HUES64 (cell line): ENCODE measurements at regions not wholly inside any gene's neighbourhood (a gene's known extent, or its start where the extent isn't known, plus 50 kb on each side); places are given as distances from the start of the nearest gene placed in this dataset.

Experiments
- H3K27ac ChIP-seq: 2 replicates; pipeline ENCODE4 v1.7.0; 2013; ENCODE audit warnings: low read depth, low read length, inconsistent platforms
- H3K27me3 ChIP-seq: 2 replicates; pipeline ENCODE4 v1.6.1; 2013; ENCODE audit warnings: mild to moderate bottlenecking, low read length; ENCODE audit not compliant: insufficient read depth
- H3K36me3 ChIP-seq: 2 replicates; pipeline ENCODE4 v1.6.1; 2013; ENCODE audit warnings: mild to moderate bottlenecking, low read length; ENCODE audit not compliant: insufficient read depth
- H3K4me1 ChIP-seq: 2 replicates; pipeline ENCODE4 v1.6.1; 2013; ENCODE audit warnings: mild to moderate bottlenecking, low read length, moderate library complexity; ENCODE audit not compliant: insufficient read depth
- H3K4me3 ChIP-seq: 2 replicates; pipeline ENCODE4 v1.5.1; 2013; ENCODE audit warnings: mild to moderate bottlenecking, low read length, moderate library complexity
- H3K9ac ChIP-seq: 2 replicates; pipeline ENCODE4 v1.6.1; 2013; ENCODE audit warnings: mild to moderate bottlenecking, low read depth, low read length
- H3K9me3 ChIP-seq: 2 replicates; pipeline ENCODE4 v1.6.1; 2013; ENCODE audit warnings: low read depth, low read length; ENCODE audit not compliant: insufficient read depth
- WGBS: fragments of 150-250, 120-280 bp; methylation state at CpG from one replicate; pipeline ENCODE4 v1.1.7; 2013; ENCODE audit warnings: missing lambda C conversion rate; 5-methylcytosine and 5-hydroxymethylcytosine counted together

DNA sequence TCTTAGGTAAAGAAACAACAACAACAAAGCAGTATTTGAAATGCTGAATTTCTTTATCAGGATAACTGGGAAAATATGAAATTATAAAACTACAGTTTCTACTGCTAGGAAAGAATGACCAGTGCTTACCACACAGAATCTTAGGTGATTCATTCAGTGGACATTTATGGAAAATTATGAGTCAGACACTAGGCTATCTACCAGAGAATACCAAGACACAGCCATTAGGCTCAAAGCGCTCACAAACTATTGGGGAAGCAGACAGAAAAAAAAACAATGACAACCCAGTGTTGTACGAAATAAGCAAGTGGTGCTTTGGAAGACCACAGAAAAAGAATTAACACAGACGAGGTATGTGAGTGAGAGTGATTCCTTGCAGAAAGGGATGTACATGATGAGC lies 1019.5 kb downstream of the PCDH9 start:
- no peaks in the 10 kb centered on the region for H3K4me1 ChIP-seq
- WGBS, result 93% methylated on average over 3 of the region's 3 CpGs
- no peaks in the 10 kb centered on the region for H3K36me3 ChIP-seq
- H3K9me3 ChIP-seq, result no peaks in the 10 kb centered on the region
- no peak overlapping the region for H3K27ac ChIP-seq
- peaks cover 15% of the 10 kb centered on the region for H3K27me3 ChIP-seq
- no peak overlapping the region for H3K4me3 ChIP-seq
- no peak overlapping the region for H3K9ac ChIP-seq

DNA sequence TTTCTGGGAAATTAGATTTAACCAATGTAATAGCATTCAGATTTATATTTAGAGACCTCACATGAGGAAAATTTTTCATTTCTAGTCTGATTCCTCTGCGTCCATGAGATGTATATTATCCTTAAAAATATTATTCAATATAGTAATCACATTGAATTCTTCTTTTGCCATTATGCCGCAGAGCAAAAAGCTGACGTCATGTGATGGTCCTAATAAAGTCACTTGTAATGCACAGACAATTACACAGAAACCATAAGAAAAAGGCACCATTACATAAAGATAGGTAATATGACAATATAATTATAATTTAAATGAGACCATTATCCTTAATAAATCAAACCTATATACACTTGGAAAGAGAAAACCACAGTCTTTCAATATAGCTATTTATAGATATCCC lies 1021.5 kb downstream of the PCDH9 start:
- H3K4me1 ChIP-seq, result no peaks in the 10 kb centered on the region
- H3K27me3 ChIP-seq, result peaks cover 7% of the 10 kb centered on the region; the same call in 1 of the 2 replicates
- H3K9ac ChIP-seq, result no peak overlapping the region
- H3K9me3 ChIP-seq, result no peaks in the 10 kb centered on the region
- 80% methylated on average over 1 of the region's 3 CpGs for WGBS
- no peaks in the 10 kb centered on the region for H3K36me3 ChIP-seq
- H3K27ac ChIP-seq, result no peak overlapping the region
- no peak overlapping the region for H3K4me3 ChIP-seq

DNA sequence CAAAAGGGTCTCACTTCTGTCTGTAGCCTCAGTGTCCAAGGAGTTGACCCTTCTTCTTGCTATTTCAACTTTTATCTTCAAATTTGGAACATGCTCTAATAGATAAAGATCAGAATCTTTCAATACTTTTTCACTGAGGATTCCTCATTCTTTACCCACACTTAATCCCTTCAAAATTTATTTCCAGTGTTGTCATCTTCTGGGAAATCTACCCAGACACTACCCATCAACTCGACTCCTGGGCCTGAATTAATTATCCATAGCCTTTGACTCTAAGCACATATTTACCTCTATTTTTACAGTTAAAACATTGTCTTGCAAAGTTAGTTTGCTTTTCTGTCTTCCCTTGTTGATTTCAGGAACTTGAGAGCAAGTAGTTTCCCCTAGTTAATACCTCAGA lies 1022.5 kb downstream of the PCDH9 start:
- Histone ChIP-seq H3K27ac (no peak overlapping the region), H3K36me3 (no peaks in the 10 kb centered on the region), H3K4me3 (no peak overlapping the region), H3K27me3 (no peaks in the 10 kb centered on the region), H3K9ac (no peak overlapping the region), H3K9me3 (no peaks in the 10 kb centered on the region), H3K4me1 (no peaks in the 10 kb centered on the region)
- WGBS, result 90% methylated on average over 1 of the region's 1 CpG

DNA sequence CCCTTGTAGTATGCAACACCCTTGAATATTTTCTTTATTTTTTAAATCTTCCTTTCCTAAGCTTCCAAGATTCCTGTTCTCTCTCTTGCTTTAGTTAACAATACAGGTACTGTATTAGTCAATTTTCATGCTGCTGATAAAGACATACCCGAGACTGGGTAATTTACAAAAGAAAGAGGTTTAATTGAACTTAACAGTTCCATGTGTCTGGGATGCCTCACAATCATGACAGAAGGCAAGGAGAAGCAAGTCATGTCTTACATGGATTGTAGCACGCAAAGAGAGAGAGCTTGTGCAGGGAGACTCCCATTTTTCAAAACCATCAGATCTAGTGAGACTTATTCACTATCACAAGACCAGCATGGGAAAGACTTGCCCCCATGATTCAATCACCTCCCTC lies 1024.3 kb downstream of the PCDH9 start:
- Histone ChIP-seq H3K27ac (no peak overlapping the region), H3K27me3 (no peaks in the 10 kb centered on the region), H3K9ac (no peak overlapping the region), H3K4me3 (no peak overlapping the region), H3K4me1 (no peaks in the 10 kb centered on the region), H3K9me3 (no peaks in the 10 kb centered on the region), H3K36me3 (no peaks in the 10 kb centered on the region)
- 91% methylated on average over 1 of the region's 2 CpGs for WGBS

DNA sequence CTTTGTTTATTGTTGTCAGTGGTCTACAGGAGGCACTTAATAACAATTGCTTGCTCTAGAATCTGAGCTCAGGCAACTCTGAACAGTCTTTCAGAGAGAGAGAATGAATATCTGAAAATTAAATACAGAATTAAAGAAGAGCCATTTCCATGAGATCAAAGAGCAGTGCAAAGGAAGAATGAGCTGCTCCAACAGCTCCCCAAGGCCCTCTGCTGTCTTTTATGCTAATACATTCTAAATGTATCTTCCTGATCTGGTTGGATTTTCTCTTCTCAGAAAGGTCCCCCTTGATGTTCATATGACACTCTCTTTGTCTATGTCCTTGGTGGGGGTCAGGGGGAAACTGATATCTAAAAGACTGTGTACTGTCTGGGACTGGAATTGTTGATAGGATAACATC lies 1029.6 kb downstream of the PCDH9 start:
- no peaks in the 10 kb centered on the region for H3K27me3 ChIP-seq
- H3K36me3 ChIP-seq, result no peaks in the 10 kb centered on the region
- H3K9ac ChIP-seq, result no peak overlapping the region
- H3K9me3 ChIP-seq, result no peaks in the 10 kb centered on the region
- H3K27ac ChIP-seq, result no peak overlapping the region
- no peaks in the 10 kb centered on the region for H3K4me1 ChIP-seq
- no peak overlapping the region for H3K4me3 ChIP-seq

DNA sequence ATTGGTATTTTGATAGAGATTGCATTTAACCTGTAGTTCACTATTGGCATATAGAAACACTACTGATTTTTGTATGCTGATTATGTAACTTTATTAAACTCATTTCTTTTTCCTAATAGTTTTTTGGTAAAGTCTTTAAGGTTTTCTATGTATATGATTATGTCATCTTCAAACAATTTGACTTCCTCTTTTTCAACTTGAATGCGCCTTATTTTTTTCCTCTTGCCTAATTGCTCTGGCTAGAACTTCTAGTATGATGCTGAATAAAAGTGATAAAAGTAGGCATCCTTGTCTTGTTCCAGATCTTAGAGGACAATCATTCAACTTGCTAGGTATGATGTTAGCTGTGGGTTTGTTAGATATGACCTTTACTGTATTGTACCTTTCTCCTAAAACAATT lies 1034.9 kb downstream of the PCDH9 start:
- no peaks in the 10 kb centered on the region for H3K36me3 ChIP-seq
- no CpG with 5 or more reads among the region's 1 CpG for WGBS
- no peak overlapping the region for H3K27ac ChIP-seq

DNA sequence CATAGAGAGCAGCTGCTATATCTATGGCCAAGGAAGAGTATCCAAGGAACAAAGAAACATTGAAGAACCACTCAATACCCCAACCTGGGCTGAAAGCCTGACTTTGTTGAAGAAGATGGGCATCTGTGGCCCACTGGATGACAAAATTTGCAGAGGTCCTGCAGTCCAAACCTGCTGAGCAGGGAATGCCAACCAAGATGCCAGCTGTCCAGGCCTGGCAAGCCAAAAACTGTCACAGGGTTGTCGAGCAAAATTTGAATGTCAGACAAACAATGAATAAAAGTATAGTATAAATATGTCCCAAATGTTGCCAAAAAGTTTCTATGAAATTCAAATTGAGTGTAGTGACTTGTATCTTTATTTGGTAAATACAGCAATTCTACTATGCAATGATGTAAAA lies 1040.2 kb downstream of the PCDH9 start:
- H3K36me3 ChIP-seq, result no peaks in the 10 kb centered on the region

More for the DNA sequence above, 1034.9 kb downstream of the PCDH9 start:
- no peak overlapping the region for H3K9ac ChIP-seq
- no peak overlapping the region for H3K4me3 ChIP-seq
- no peaks in the 10 kb centered on the region for H3K4me1 ChIP-seq
- H3K9me3 ChIP-seq, result no peaks in the 10 kb centered on the region
- H3K27me3 ChIP-seq, result no peaks in the 10 kb centered on the region

DNA sequence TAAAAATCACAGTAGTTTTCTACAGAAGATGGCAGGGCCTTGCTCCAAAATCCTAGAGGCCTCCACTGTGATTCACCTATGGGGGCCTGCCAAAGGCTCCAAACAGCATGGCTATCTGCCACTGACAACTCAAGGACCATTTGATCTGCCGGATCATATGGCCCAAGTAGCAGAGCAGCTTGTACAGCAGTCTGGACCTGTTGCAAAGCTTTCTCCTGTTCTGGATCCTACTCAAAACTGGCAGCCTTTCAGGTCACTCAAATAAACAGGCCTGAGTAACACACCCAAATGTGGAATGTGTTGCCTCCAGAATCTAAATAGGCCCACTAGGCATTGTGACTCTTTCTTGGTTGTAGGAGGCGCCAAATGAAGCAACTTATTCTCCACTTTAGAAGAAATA lies 1049.3 kb downstream of the PCDH9 start:
- no peaks in the 10 kb centered on the region for H3K9me3 ChIP-seq
- H3K36me3 ChIP-seq, result no peaks in the 10 kb centered on the region
- H3K9ac ChIP-seq, result no peak overlapping the region
- no peaks in the 10 kb centered on the region for H3K27me3 ChIP-seq
- no peak overlapping the region for H3K4me3 ChIP-seq
- no peaks in the 10 kb centered on the region for H3K4me1 ChIP-seq
- no peak overlapping the region for H3K27ac ChIP-seq
- 91% methylated on average over 2 of the region's 2 CpGs for WGBS

More for the DNA sequence above, 1040.2 kb downstream of the PCDH9 start:
- no peak overlapping the region for H3K9ac ChIP-seq
- no peaks in the 10 kb centered on the region for H3K27me3 ChIP-seq
- 50% methylated on average over 1 of the region's 1 CpG for WGBS
- H3K4me3 ChIP-seq, result no peak overlapping the region
- no peaks in the 10 kb centered on the region for H3K4me1 ChIP-seq
- no peaks in the 10 kb centered on the region for H3K9me3 ChIP-seq
- H3K27ac ChIP-seq, result no peak overlapping the region

DNA sequence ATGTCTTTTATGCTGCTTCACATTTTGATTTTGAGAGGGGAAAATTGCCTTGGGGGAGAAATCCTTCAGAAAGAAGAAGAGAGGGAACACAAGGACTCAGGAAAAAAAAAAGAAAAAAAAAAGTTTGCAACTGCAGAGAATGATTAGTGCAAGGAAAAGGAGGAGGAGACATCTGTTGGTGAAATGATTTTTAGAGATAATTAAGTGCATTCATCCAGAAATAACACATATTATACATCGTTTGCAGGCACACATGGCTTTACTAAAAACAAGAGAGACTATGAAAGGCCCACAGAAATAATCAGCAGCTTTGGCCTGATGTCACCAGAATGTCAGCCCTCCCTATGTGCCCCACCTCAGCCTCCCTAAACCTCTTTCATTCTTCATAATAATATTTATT lies 1058.2 kb downstream of the PCDH9 start:
- Histone ChIP-seq H3K9me3 (no peaks in the 10 kb centered on the region), H3K9ac (no peak overlapping the region), H3K27ac (no peak overlapping the region), H3K4me1 (no peaks in the 10 kb centered on the region), H3K4me3 (no peak overlapping the region), H3K27me3 (no peaks in the 10 kb centered on the region), H3K36me3 (no peaks in the 10 kb centered on the region)
- WGBS, result 95% methylated on average over 1 of the region's 1 CpG

DNA sequence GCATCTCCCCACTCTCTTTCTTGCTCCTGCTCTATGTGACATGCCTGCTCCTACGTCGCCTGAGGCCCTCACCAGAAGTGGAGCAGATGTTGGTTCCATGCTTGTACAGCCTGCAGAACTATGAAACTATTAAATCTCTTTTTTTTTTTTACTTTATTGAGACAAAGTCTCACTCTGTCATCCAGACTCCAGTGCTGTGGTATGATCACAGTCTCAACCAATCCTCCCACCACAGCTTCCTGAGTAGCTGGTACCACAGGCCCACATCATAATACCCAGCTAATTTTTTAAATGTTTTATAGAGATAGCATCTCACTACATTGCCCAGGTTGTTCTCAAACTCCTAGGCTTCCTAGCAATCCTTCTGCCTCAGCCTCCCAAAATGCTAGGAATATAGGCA lies 1067.7 kb downstream of the PCDH9 start:
- H3K27me3 ChIP-seq, result no peaks in the 10 kb centered on the region

DNA sequence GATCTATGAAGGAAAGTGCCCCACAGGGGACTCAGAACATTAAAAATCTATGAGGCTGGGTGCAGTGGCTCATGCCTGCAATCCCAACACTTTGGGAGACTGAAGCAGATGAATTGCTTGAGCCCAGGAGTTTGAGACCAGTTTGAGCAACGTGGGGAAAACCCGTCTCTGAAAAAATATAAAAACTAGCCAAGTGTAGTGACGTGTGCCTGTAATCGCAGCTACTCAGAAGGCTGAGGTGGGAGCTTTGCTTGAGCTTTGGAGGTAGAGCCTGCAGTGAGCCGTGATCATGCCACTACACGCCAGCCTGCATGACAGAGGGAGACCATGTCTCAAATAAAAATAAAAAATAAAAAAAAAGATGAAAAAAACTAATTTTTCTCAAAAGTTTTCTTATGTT lies 1070.6 kb downstream of the PCDH9 start:
- Histone ChIP-seq H3K9me3 (no peaks in the 10 kb centered on the region), H3K36me3 (no peaks in the 10 kb centered on the region), H3K4me1 (no peaks in the 10 kb centered on the region), H3K9ac (no peak overlapping the region), H3K4me3 (no peak overlapping the region), H3K27ac (no peak overlapping the region), H3K27me3 (no peaks in the 10 kb centered on the region)
- WGBS, result 89% methylated on average over 6 of the region's 6 CpGs

More for the DNA sequence above, 1067.7 kb downstream of the PCDH9 start:
- Histone ChIP-seq H3K36me3 (no peaks in the 10 kb centered on the region), H3K27ac (no peak overlapping the region), H3K4me1 (no peaks in the 10 kb centered on the region), H3K4me3 (no peak overlapping the region), H3K9me3 (no peaks in the 10 kb centered on the region), H3K9ac (no peak overlapping the region)
- WGBS, result 74% methylated on average over 2 of the region's 2 CpGs

DNA sequence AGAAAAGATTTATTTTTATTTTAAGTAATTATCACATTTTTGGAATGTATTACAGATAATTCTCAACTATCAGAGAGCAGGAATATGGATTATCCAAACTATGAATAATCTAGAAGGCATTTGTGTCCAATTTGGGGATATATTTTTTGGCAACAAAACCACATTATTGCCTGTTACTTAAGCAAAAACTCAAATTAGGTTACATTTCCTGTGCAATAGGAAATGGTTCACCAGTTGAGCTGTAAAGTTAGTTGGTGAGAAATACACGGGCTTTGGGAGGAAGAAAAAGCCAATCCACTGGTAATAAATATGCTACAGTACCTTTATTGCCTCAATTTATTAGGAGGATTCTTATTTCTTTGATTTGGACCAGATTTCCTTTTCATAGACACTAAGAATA lies 1075.2 kb downstream of the PCDH9 start:
- H3K27me3 ChIP-seq, result no peaks in the 10 kb centered on the region
- 0% methylated on average over 1 of the region's 1 CpG for WGBS

More for the DNA sequence above, 1075.2 kb downstream of the PCDH9 start:
- no peaks in the 10 kb centered on the region for H3K36me3 ChIP-seq
- no peaks in the 10 kb centered on the region for H3K9me3 ChIP-seq
- H3K4me1 ChIP-seq, result no peaks in the 10 kb centered on the region
- H3K4me3 ChIP-seq, result no peak overlapping the region
- no peak overlapping the region for H3K9ac ChIP-seq
- no peak overlapping the region for H3K27ac ChIP-seq
